BE2C (cell line): ENCODE measurements at regions not wholly inside any gene's neighbourhood (a gene's known extent, or its start where the extent isn't known, plus 50 kb on each side); places are given as distances from the start of the nearest gene placed in this dataset.

Source experiments
- DNase-seq: peaks from one replicate; pipeline ENCODE4 v3.0.0-alpha.2; 2020
- H3K27me3 ChIP-seq: fragments of 250-450 bp; sonication (Bioruptor Pico); 2 replicates; pipeline ENCODE4 v1.5.1; 2020; ENCODE audit warnings: mild to moderate bottlenecking
- H3K36me3 ChIP-seq: fragments of 250-450 bp; sonication (Bioruptor Pico); 2 replicates; pipeline ENCODE4 v1.5.1; 2020; ENCODE audit warnings: mild to moderate bottlenecking
- H3K4me1 ChIP-seq: fragments of 250-450 bp; sonication (Bioruptor Pico); 2 replicates; pipeline ENCODE4 v1.5.1; 2020
- H3K4me3 ChIP-seq: 2 replicates; pipeline ENCODE4 v1.5.1; 2011; ENCODE audit warnings: low read depth, low read length
- H3K9me3 ChIP-seq: fragments of 250-450 bp; sonication (Bioruptor Pico); 2 replicates; pipeline ENCODE4 v1.5.1; 2020
- TF ChIP-seq, protein P1 (sequence below): IDR thresholded peaks from 2 replicates; pipeline ENCODE4 v1.5.1; 2012; ENCODE audit warnings: mild to moderate bottlenecking, low read depth, low read length

GRCh38 chr1:218501161-218501560, 156.0 kb downstream of the TGFB2 start:
- 0 out of 2 replicates have a peak, but pooled peaks cover 2% of the 10 kb centered on the region for H3K27me3 ChIP-seq
- H3K4me1 ChIP-seq = no peaks in the 10 kb centered on the region
- no peak for DNase-seq
- H3K36me3 ChIP-seq = no peaks in the 10 kb centered on the region
- no peak overlapping the region for H3K4me3 ChIP-seq
- H3K9me3 ChIP-seq = no peaks in the 10 kb centered on the region
- TF ChIP-seq, protein P1, sequence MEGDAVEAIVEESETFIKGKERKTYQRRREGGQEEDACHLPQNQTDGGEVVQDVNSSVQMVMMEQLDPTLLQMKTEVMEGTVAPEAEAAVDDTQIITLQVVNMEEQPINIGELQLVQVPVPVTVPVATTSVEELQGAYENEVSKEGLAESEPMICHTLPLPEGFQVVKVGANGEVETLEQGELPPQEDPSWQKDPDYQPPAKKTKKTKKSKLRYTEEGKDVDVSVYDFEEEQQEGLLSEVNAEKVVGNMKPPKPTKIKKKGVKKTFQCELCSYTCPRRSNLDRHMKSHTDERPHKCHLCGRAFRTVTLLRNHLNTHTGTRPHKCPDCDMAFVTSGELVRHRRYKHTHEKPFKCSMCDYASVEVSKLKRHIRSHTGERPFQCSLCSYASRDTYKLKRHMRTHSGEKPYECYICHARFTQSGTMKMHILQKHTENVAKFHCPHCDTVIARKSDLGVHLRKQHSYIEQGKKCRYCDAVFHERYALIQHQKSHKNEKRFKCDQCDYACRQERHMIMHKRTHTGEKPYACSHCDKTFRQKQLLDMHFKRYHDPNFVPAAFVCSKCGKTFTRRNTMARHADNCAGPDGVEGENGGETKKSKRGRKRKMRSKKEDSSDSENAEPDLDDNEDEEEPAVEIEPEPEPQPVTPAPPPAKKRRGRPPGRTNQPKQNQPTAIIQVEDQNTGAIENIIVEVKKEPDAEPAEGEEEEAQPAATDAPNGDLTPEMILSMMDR = no peak

GRCh38 chr1:218502383-218502782, 157.2 kb downstream of the TGFB2 start:
- TF ChIP-seq, protein P1 = no peak
- Histone ChIP-seq H3K4me3 (no peak overlapping the region), H3K4me1 (no peaks in the 10 kb centered on the region), H3K9me3 (no peaks in the 10 kb centered on the region; the same call in 1 of the 2 replicates), H3K36me3 (no peaks in the 10 kb centered on the region), H3K27me3 (0 out of 2 replicates have a peak, but pooled peaks cover 2% of the 10 kb centered on the region)
- DNase-seq = no peak

- TF ChIP-seq, protein P1 = no peak
- Histone ChIP-seq H3K4me1 (no peaks in the 10 kb centered on the region), H3K4me3 (no peak overlapping the region)
Observed at GRCh38 chr1:218503102-218503501, 158.0 kb downstream of the TGFB2 start.

GRCh38 chr1:218507355-218508002, 162.3 kb downstream of the TGFB2 start:
- H3K4me1 ChIP-seq = no peaks in the 10 kb centered on the region
- no peak overlapping the region for H3K4me3 ChIP-seq
- H3K9me3 ChIP-seq = no peaks in the 10 kb centered on the region; the same call in 1 of the 2 replicates
- no peak for DNase-seq
- TF ChIP-seq, protein P1 = no peak
- no peaks in the 10 kb centered on the region for H3K36me3 ChIP-seq
- no peaks in the 10 kb centered on the region for H3K27me3 ChIP-seq

More at GRCh38 chr1:218503102-218503501, 158.0 kb downstream of the TGFB2 start:
- no peak for DNase-seq
- Histone ChIP-seq H3K27me3 (0 out of 2 replicates have a peak, but pooled peaks cover under 1% of the 10 kb centered on the region), H3K36me3 (no peaks in the 10 kb centered on the region), H3K9me3 (no peaks in the 10 kb centered on the region; the same call in 1 of the 2 replicates)

GRCh38 chr1:218510153-218510772, 165.1 kb downstream of the TGFB2 start:
- DNase-seq = no peak
- H3K27me3 ChIP-seq = no peaks in the 10 kb centered on the region
- TF ChIP-seq, protein P1 = no peak
- no peaks in the 10 kb centered on the region for H3K4me1 ChIP-seq
- H3K4me3 ChIP-seq = no peak overlapping the region
- no peaks in the 10 kb centered on the region for H3K36me3 ChIP-seq
- no peaks in the 10 kb centered on the region; the same call in 1 of the 2 replicates for H3K9me3 ChIP-seq

GRCh38 chr1:218513328-218513727, 168.2 kb downstream of the TGFB2 start:
- no peaks in the 10 kb centered on the region for H3K9me3 ChIP-seq
- peaks cover 7% of the 10 kb centered on the region; the same call in 1 of the 2 replicates for H3K27me3 ChIP-seq
- no peaks in the 10 kb centered on the region for H3K36me3 ChIP-seq
- no peak overlapping the region for H3K4me3 ChIP-seq
- DNase-seq = no peak
- no peaks in the 10 kb centered on the region; the same call in 1 of the 2 replicates for H3K4me1 ChIP-seq
- TF ChIP-seq, protein P1 = no peak
